B cell (primary cell): ENCODE measurements at regions not wholly inside any gene's neighbourhood (a gene's known extent, or its start where the extent isn't known, plus 50 kb on each side); places are given as distances from the start of the nearest gene placed in this dataset.

ENCODE experiments used
- ATAC-seq: fragments of 200-7000 bp; cut with Tn5 transposase; one replicate; pipeline ENCODE4 v1.10.0; 2021; ENCODE audit warnings: low read depth, mild to moderate bottlenecking, moderate number of reproducible peaks, moderate library complexity
- CTCF ChIA-PET: fragments of 350-600 bp; sonication (Branson Sonifier 250); formaldehyde crosslinking; loops from one replicate; lab custom pipeline; 2021; ENCODE audit warnings: antibody characterized with exemption, inconsistent platforms; lab: Charles Lee
- POLR2A ChIA-PET: fragments of 350-600 bp; sonication (Branson Sonifier 250); formaldehyde crosslinking; loops from one replicate; lab custom pipeline; 2021; ENCODE audit warnings: antibody characterized with exemption; lab: Charles Lee
- DNase-seq: peaks from one replicate; pipeline ENCODE4 v3.0.0; 2013
- H2AFZ ChIP-seq: 2 replicates; pipeline ENCODE4 v1.6.1; 2012; ENCODE audit warnings: mild to moderate bottlenecking, low read depth, low read length; ENCODE audit not compliant: insufficient read depth, poor library complexity, severe bottlenecking
- H3K27ac ChIP-seq, 2 donors: 1 replicate in 1 of 2; 2 replicates in 1 of 2; pipeline ENCODE4 v1.5.1; 2012 to 2013; ENCODE audit warnings: low read length in 2 of 2, mild to moderate bottlenecking in 2 of 2, moderate library complexity in 1 of 2
- H3K27me3 ChIP-seq, 4 experiments: fragments of 200-600 bp in 1 of 4; sonication (generic) in 1 of 4; replicated peaks in 1 of 4; 1 replicate in 2 of 4; 2 replicates in 2 of 4; pipeline versions ENCODE4 v1.6.1 to v1.7.0; 2013 to 2016; ENCODE audit warnings: low read length in 3 of 4, mild to moderate bottlenecking in 2 of 4, mixed read lengths in 1 of 4, moderate library complexity in 1 of 4; ENCODE audit not compliant: insufficient read depth in 4 of 4, control insufficient read depth in 3 of 4; ENCODE audit errors: control extremely low read depth in 1 of 4
- H3K36me3 ChIP-seq, 2 experiments: replicated peaks in 1 of 2; 1 replicate in 1 of 2; 2 replicates in 1 of 2; pipeline versions ENCODE4 v1.6.1 to v1.7.1; 2013; ENCODE audit warnings: low read length in 1 of 2; ENCODE audit not compliant: insufficient read depth in 2 of 2, control insufficient read depth in 1 of 2; ENCODE audit errors: control extremely low read depth in 1 of 2, extremely low read depth in 1 of 2
- H3K4me1 ChIP-seq, 2 donors: fragments of 200-600 bp in 1 of 2; sonication (generic) in 1 of 2; 1 replicate in 1 of 2; 2 replicates in 1 of 2; pipeline versions ENCODE4 v1.5.1 to v1.6.1; 2013 to 2017; ENCODE audit warnings: low read length in 2 of 2; ENCODE audit not compliant: control insufficient read depth in 2 of 2, insufficient read depth in 2 of 2
- H3K4me2 ChIP-seq: replicated peaks from 2 replicates; pipeline ENCODE3; 2012; ENCODE audit warnings: mild to moderate bottlenecking, low read depth, low read length; ENCODE audit not compliant: poor library complexity, severe bottlenecking
- H3K4me3 ChIP-seq, 5 experiments: fragments of 200-600 bp in 1 of 5; sonication (generic) in 1 of 5; 1 replicate in 3 of 5; 2 replicates in 2 of 5; pipeline versions ENCODE4 v1.5.1 to v1.7.0; 2011 to 2016; ENCODE audit warnings: low read length in 4 of 5, mild to moderate bottlenecking in 4 of 5, low read depth in 2 of 5, control low read depth in 1 of 5, moderate library complexity in 1 of 5; ENCODE audit not compliant: insufficient read depth in 1 of 5; ENCODE audit errors: control extremely low read depth in 1 of 5, extremely low read depth in 1 of 5
- H3K79me2 ChIP-seq: fragments of 200-600 bp; sonication (generic); one replicate; pipeline ENCODE4 v1.6.0; 2016; ENCODE audit warnings: low read length; ENCODE audit not compliant: control insufficient read depth, insufficient read depth
- H3K9ac ChIP-seq: fragments of 200-600 bp; sonication (generic); 2 replicates; pipeline ENCODE4 v1.6.1; 2017; ENCODE audit warnings: mild to moderate bottlenecking, low read length, moderate library complexity
- H3K9me3 ChIP-seq, 3 donors: one replicate each; pipeline versions ENCODE4 v1.6.1 to v1.7.1; 2013; ENCODE audit warnings: low read length in 2 of 3; ENCODE audit not compliant: control insufficient read depth in 2 of 3, insufficient read depth in 1 of 3; ENCODE audit errors: control extremely low read depth in 1 of 3
- H4K20me1 ChIP-seq: 2 replicates; pipeline ENCODE4 v1.6.0; 2012; ENCODE audit warnings: mild to moderate bottlenecking, low read length; ENCODE audit not compliant: insufficient read depth, control insufficient read depth, poor library complexity, severe bottlenecking
- H3K27ac Mint-ChIP-seq: one replicate; pipeline ENCODE4 v1.8.0; 2021; ENCODE audit warnings: mixed read lengths
- H3K27me3 Mint-ChIP-seq: one replicate; pipeline ENCODE4 v1.8.0; 2021; ENCODE audit warnings: mixed read lengths
- H3K4me1 Mint-ChIP-seq: one replicate; pipeline ENCODE4 v1.8.0; 2021; ENCODE audit warnings: mixed read lengths
- H3K4me3 Mint-ChIP-seq: one replicate; pipeline ENCODE4 v1.8.0; 2021; ENCODE audit warnings: mixed read lengths
- H3K9me3 Mint-ChIP-seq: one replicate; pipeline ENCODE4 v1.8.0; 2022; ENCODE audit warnings: mixed read lengths; ENCODE audit not compliant: insufficient read depth
- EZH2 ChIP-seq: IDR thresholded peaks from 2 replicates; pipeline ENCODE4 v1.6.1; 2012; ENCODE audit warnings: borderline replicate concordance, low read depth, mild to moderate bottlenecking, moderate library complexity, low read length; ENCODE audit not compliant: insufficient read depth, poor library complexity, severe bottlenecking
- WGBS: methylation state at CpG from one replicate; pipeline ENCODE4 v1.1.5; 2013; ENCODE audit warnings: missing lambda C conversion rate; ENCODE audit not compliant: insufficient coverage; 5-methylcytosine and 5-hydroxymethylcytosine counted together
- intact Hi-C: fragments of 100-400 bp; cut with micrococcal nuclease; formaldehyde crosslinking; loops from one replicate; pipeline ENCODE4 v1.10.0; 2022
- TF ChIP-seq, protein P1 (sequence below): fragments of 200-600 bp; IDR thresholded peaks from one replicate; pipeline ENCODE4 v1.8.0; 2022; ENCODE audit warnings: antibody characterized with exemption, mild to moderate bottlenecking

DNA sequence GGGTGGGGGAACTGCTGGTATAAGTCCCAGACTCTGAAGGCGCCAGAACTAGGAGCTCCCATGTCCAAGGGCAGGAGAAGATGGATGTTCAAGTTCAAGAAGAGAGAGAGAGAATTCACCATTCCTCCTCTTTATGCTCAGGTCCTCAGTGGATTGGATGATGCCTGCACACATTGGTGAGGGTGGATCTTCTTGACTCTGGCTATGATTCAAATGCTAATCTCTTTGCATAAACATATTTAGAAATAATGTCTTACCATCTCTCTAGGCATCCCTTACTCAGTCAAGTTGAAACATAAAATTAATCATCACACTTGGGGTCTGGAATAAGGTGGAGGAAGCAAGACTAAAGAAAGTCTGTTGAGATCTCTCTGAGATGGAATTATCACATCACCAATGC, 210.6 kb upstream of the CHST9 start:
- no CpG with 5 or more reads among the region's 1 CpG for WGBS
- no peak overlapping the region for H3K4me3 ChIP-seq
- no peaks in the 10 kb centered on the region for H3K27me3 ChIP-seq
- H2AFZ ChIP-seq: no peak overlapping the region
- H3K36me3 ChIP-seq: no peaks in the 10 kb centered on the region
- H3K27ac ChIP-seq: no peak overlapping the region
- no peaks in the 10 kb centered on the region for H4K20me1 ChIP-seq
- H3K4me2 ChIP-seq: no peak overlapping the region
- intact Hi-C loops: no loop called here
- ATAC-seq: no peak
- H3K4me3 Mint-ChIP-seq: no peak overlapping the region
- no peak overlapping the region for H3K9ac ChIP-seq
- POLR2A ChIA-PET: no interaction called here
- peaks cover 0 to 3% (median 0%) of the 10 kb centered on the region in 3 donors for H3K9me3 ChIP-seq
- no peaks in the 10 kb centered on the region for H3K27me3 Mint-ChIP-seq
- peaks cover 2% of the 10 kb centered on the region for H3K9me3 Mint-ChIP-seq
- no peak overlapping the region for H3K27ac Mint-ChIP-seq
- DNase-seq: no peak
- CTCF ChIA-PET: no interaction called here
- H3K4me1 ChIP-seq: no peaks in the 10 kb centered on the region
- H3K79me2 ChIP-seq: no peaks in the 10 kb centered on the region
- no peaks in the 10 kb centered on the region for H3K4me1 Mint-ChIP-seq
- no peak for TF ChIP-seq EZH2

DNA sequence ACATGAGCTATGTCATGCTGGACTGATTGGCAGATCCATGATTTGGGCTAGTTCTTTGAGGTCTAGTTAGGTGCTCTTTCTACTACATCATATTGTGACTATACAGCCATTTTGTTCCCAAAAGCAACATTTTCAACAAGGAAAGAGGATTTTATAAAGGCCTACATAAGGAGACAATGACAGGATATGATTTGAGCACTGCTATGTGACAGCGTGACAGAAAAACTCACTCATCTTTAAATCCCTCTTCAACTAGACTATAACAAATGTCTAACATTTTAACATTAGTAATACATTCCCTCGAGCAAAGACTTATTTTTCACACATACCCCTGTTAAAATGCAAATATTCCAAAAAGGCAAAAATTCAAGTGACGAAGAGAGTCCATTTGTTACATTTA, 209.6 kb upstream of the CHST9 start:
- Mint-ChIP-seq H3K9me3 (peaks cover 2% of the 10 kb centered on the region), H3K4me1 (no peaks in the 10 kb centered on the region), H3K27ac (no peak overlapping the region), H3K27me3 (no peaks in the 10 kb centered on the region), H3K4me3 (no peak overlapping the region)
- POLR2A ChIA-PET: no interaction called here
- no peak overlapping the region for H3K9ac ChIP-seq
- no peak overlapping the region for H2AFZ ChIP-seq
- WGBS: no CpG with 5 or more reads among the region's 3 CpGs
- no peak overlapping the region for H3K27ac ChIP-seq
- H4K20me1 ChIP-seq: no peaks in the 10 kb centered on the region
- no peak overlapping the region for H3K4me2 ChIP-seq
- no peaks in the 10 kb centered on the region for H3K4me1 ChIP-seq
- ATAC-seq: no peak
- no peaks in the 10 kb centered on the region for H3K36me3 ChIP-seq
- intact Hi-C loops: no loop called here
- no peaks in the 10 kb centered on the region for H3K27me3 ChIP-seq
- no peak for TF ChIP-seq EZH2
- TF ChIP-seq, protein P1, sequence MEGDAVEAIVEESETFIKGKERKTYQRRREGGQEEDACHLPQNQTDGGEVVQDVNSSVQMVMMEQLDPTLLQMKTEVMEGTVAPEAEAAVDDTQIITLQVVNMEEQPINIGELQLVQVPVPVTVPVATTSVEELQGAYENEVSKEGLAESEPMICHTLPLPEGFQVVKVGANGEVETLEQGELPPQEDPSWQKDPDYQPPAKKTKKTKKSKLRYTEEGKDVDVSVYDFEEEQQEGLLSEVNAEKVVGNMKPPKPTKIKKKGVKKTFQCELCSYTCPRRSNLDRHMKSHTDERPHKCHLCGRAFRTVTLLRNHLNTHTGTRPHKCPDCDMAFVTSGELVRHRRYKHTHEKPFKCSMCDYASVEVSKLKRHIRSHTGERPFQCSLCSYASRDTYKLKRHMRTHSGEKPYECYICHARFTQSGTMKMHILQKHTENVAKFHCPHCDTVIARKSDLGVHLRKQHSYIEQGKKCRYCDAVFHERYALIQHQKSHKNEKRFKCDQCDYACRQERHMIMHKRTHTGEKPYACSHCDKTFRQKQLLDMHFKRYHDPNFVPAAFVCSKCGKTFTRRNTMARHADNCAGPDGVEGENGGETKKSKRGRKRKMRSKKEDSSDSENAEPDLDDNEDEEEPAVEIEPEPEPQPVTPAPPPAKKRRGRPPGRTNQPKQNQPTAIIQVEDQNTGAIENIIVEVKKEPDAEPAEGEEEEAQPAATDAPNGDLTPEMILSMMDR: no peak
- no peaks in the 10 kb centered on the region for H3K9me3 ChIP-seq
- DNase-seq: no peak
- CTCF ChIA-PET: no interaction called here
- no peaks in the 10 kb centered on the region for H3K79me2 ChIP-seq
- no peak overlapping the region for H3K4me3 ChIP-seq
